ENCODE measurements at regions not wholly inside any gene's neighbourhood (a gene's known extent, or its start where the extent isn't known, plus 50 kb on each side); places are given as distances from the start of the nearest gene placed in this dataset.

DNA sequence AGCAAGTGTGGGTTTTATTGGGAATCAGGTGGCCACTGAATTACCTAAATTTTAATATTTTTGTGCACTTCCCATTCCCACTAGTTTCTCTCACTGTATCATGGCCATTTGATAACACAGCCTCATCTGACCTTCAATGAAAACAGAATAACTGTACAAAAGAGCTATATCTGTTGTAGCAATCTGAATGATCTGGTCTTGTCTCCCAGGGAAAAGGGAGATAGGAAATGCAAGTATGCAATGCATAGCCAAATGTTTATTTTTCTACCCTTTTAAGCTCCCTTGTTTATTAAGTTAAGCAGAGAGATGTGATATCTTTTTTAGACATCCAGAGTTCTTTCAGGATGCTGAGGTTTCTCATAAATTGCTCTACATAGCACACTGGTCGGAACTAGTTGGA is 288.3 kb upstream of the CLINT1 start:
- TF ChIP-seq, protein P1, sequence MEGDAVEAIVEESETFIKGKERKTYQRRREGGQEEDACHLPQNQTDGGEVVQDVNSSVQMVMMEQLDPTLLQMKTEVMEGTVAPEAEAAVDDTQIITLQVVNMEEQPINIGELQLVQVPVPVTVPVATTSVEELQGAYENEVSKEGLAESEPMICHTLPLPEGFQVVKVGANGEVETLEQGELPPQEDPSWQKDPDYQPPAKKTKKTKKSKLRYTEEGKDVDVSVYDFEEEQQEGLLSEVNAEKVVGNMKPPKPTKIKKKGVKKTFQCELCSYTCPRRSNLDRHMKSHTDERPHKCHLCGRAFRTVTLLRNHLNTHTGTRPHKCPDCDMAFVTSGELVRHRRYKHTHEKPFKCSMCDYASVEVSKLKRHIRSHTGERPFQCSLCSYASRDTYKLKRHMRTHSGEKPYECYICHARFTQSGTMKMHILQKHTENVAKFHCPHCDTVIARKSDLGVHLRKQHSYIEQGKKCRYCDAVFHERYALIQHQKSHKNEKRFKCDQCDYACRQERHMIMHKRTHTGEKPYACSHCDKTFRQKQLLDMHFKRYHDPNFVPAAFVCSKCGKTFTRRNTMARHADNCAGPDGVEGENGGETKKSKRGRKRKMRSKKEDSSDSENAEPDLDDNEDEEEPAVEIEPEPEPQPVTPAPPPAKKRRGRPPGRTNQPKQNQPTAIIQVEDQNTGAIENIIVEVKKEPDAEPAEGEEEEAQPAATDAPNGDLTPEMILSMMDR (conservative IDR thresholded peaks at IDR 0.05 in 1 of 2, IDR thresholded peaks at IDR 0.05 in 1 of 2; ENCODE audit: extremely low read depth in 1 of 2, insufficient read depth in 1 of 2, low read depth in 1 of 2, low read length in 2 of 2), result no peak
- TF ChIP-seq EZH2 (IDR thresholded peaks at IDR 0.05; ENCODE audit: borderline replicate concordance, low read length), result no peak
